ENCODE measurements at regions not wholly inside any gene's neighbourhood (a gene's known extent, or its start where the extent isn't known, plus 50 kb on each side); places are given as distances from the start of the nearest gene placed in this dataset.

DNA sequence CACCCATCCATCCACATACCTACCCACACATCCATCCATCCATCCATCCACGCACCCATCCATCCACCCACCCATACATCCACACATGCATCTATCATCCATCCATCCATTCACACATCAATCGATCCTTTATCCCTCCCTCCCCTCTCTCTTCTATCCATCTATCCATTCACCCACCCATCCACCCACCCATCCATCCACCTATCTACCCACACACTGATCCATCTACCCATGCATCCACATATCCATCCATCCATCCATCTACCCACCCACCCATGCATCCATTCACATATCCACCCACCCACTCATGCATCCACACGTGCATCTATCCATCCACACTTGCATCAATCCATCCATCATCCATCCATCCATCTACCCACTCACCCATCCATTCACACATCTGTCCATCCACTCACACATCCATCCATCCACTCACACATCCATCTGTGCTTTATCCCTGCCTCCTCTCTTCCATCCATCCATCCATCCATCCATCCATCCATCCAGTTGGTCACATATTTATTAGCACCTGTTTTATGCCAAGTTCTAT is 366.1 kb downstream of the CTTN start:
- H3K4me3 Mint-ChIP-seq = no peak overlapping the region
- DNase-seq (no peak), ATAC-seq (no peak)
- POLR2A ChIA-PET = no interaction called here
- Histone ChIP-seq H3K4me3 (ENCODE audit: low read length) (no peak overlapping the region), H3K4me1 (ENCODE audit: control insufficient read depth in 2 of 2, insufficient read depth in 2 of 2, low read length in 2 of 2) (no peaks in the 10 kb centered on the region), H3K27me3 (ENCODE audit: control insufficient read depth in 2 of 2, insufficient read depth in 2 of 2, low read length in 2 of 2) (no peaks in the 10 kb centered on the region), H3K9me3 (ENCODE audit: control insufficient read depth in 2 of 3, low read length in 3 of 3) (peaks cover 0 to 10% (median 0%) of the 10 kb centered on the region in 3 experiments), H3K36me3 (ENCODE audit: control insufficient read depth in 2 of 3, insufficient read depth in 3 of 3, low read length in 3 of 3) (no peaks in the 10 kb centered on the region), H3K27ac (ENCODE audit: low read depth, low read length) (no peak overlapping the region)
- intact Hi-C loops (cut with micrococcal nuclease) = no loop called here
- no peak overlapping the region for H3K27ac Mint-ChIP-seq
- CTCF ChIA-PET = no interaction called here
- H3K27me3 Mint-ChIP-seq = peaks cover 0 to 19% (median 4%) of the 10 kb centered on the region in 5 donors
- H3K9me3 Mint-ChIP-seq = peaks cover 0 to 13% (median 6%) of the 10 kb centered on the region in 11 donors
- H3K36me3 Mint-ChIP-seq = peaks cover 0 to 6% (median 0%) of the 10 kb centered on the region in 5 donors
- H3K4me1 Mint-ChIP-seq = no peaks in the 10 kb centered on the region

DNA sequence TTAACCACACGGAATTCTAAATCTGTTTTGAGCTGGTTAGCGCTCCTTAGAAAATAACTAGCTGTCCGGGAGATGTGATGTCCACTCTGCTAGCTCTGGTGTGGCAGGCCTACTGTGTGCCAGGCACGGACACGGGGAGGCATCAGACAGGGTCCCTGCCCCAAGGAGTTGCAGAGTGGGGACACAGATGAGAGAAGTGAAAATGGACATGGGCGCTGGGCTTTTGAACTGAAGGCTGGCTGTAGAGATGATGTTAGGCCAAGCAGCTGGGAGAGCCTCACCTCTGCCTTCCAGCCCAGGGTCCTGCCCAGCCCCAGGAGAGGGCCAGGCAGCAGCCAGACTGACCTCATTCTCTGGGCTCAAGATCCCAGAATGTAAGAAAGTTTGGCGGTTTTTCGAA is 368.6 kb downstream of the CTTN start:
- H3K27ac ChIP-seq (ENCODE audit: low read depth, low read length) = no peak overlapping the region
- DNase-seq = no peak
- ChIA-PET CTCF (no interaction called here), POLR2A (no interaction called here)
- Mint-ChIP-seq H3K4me1 (no peaks in the 10 kb centered on the region), H3K36me3 (no peaks in the 10 kb centered on the region), H3K27me3 (peaks cover 0 to 13% (median 4%) of the 10 kb centered on the region in 5 donors), H3K27ac (no peak overlapping the region), H3K9me3 (peaks cover 0 to 4% (median 0%) of the 10 kb centered on the region in 11 donors), H3K4me3 (no peak overlapping the region)
- no peak overlapping the region for H3K4me3 ChIP-seq (ENCODE audit: low read length)
- H3K36me3 ChIP-seq (ENCODE audit: control insufficient read depth in 2 of 3, insufficient read depth in 3 of 3, low read length in 3 of 3) = no peaks in the 10 kb centered on the region
- H3K9me3 ChIP-seq (ENCODE audit: control insufficient read depth in 2 of 3, low read length in 3 of 3) = no peaks in the 10 kb centered on the region
- intact Hi-C loops (cut with micrococcal nuclease) = no loop called here
- no peak for ATAC-seq
- no peaks in the 10 kb centered on the region for H3K27me3 ChIP-seq (ENCODE audit: control insufficient read depth in 2 of 2, insufficient read depth in 2 of 2, low read length in 2 of 2)
- no peaks in the 10 kb centered on the region for H3K4me1 ChIP-seq (ENCODE audit: control insufficient read depth in 2 of 2, insufficient read depth in 2 of 2, low read length in 2 of 2)

DNA sequence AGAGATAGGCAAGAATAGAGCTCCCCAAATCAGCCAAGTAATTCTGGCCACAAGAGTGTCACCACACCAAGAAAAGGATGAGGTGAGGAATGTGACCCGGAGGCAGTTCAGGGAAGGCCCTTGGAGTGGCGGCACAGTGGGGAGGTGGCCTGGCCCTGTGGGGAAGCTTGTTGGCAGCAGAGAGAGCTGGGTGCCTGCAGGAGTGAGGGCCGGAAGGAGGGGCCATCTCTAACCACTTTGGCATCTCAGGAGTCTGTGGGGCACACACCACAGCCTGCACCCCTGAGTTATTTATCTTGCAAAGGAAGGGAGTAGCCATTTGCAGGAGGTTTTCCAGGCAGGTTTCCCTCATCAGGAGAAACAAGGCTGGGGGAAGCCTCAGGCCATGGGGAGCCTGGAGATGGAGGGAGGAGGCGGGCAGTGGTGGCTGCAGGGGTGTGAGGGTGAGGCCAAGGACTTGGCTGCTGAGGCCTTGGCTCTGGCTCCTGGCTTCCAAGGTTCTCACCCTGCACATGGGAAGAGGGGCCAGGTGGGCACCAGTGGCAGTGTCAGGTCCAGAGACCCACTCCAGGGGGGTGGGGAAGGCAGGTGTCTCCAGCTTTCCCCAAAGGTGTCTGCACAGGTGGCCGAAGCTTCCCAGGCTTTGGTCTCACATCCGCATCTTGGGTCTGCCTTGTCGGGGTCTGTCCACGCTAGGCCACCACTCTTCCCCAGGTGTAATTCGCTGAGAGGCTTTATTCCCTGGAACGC is 370.2 kb downstream of the CTTN start:
- Histone ChIP-seq H3K27me3 (ENCODE audit: control insufficient read depth in 2 of 2, insufficient read depth in 2 of 2, low read length in 2 of 2) (no peaks in the 10 kb centered on the region), H3K36me3 (ENCODE audit: control insufficient read depth in 2 of 3, insufficient read depth in 3 of 3, low read length in 3 of 3) (no peaks in the 10 kb centered on the region), H3K27ac (ENCODE audit: low read depth, low read length) (no peak overlapping the region), H3K4me3 (ENCODE audit: low read length) (no peak overlapping the region), H3K4me1 (ENCODE audit: control insufficient read depth in 2 of 2, insufficient read depth in 2 of 2, low read length in 2 of 2) (no peaks in the 10 kb centered on the region), H3K9me3 (ENCODE audit: control insufficient read depth in 2 of 3, low read length in 3 of 3) (no peaks in the 10 kb centered on the region)
- no peaks in the 10 kb centered on the region for H3K36me3 Mint-ChIP-seq
- no peaks in the 10 kb centered on the region for H3K4me1 Mint-ChIP-seq
- no peak overlapping the region for H3K27ac Mint-ChIP-seq
- ChIA-PET CTCF (no interaction called here), POLR2A (no interaction called here)
- no peak for ATAC-seq
- no peak for DNase-seq
- peaks cover 0 to 7% (median 4%) of the 10 kb centered on the region in 5 donors for H3K27me3 Mint-ChIP-seq
- H3K9me3 Mint-ChIP-seq = peaks cover 0 to 5% (median 2%) of the 10 kb centered on the region in 11 donors
- intact Hi-C loops (cut with micrococcal nuclease) = no loop called here
- H3K4me3 Mint-ChIP-seq = no peak overlapping the region

DNA sequence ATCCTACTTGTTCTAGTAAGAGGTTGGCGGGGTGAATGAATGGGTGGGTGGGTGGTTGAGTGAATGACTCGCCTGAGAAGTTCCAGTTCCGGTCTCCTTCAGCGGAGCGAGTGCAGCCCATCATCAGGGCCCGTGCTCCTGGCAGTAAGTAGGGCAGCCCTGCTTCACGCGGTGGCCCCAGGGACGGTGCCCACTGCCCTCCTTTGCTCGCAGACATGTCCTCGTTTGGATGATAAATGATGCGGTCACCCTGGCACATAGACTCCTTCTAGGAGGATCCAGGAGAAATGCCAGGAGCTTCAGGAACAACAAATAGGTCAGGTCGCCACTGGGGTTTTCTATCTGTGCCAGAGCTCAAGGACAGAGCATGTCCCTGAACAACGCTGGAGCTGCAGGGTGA is 370.8 kb downstream of the CTTN start:
- no peaks in the 10 kb centered on the region for H3K4me1 Mint-ChIP-seq
- H3K27me3 Mint-ChIP-seq = peaks cover 0 to 7% (median 2%) of the 10 kb centered on the region in 5 donors
- no peaks in the 10 kb centered on the region for H3K27me3 ChIP-seq (ENCODE audit: control insufficient read depth in 2 of 2, insufficient read depth in 2 of 2, low read length in 2 of 2)
- peaks cover 0 to 8% (median 4%) of the 10 kb centered on the region in 11 donors for H3K9me3 Mint-ChIP-seq
- intact Hi-C loops (cut with micrococcal nuclease) = no loop called here
- H3K4me1 ChIP-seq (ENCODE audit: control insufficient read depth in 2 of 2, insufficient read depth in 2 of 2, low read length in 2 of 2) = no peaks in the 10 kb centered on the region
- ATAC-seq = no peak
- H3K4me3 Mint-ChIP-seq = no peak overlapping the region
- H3K27ac Mint-ChIP-seq = no peak overlapping the region
- no peak overlapping the region for H3K27ac ChIP-seq (ENCODE audit: low read depth, low read length)
- POLR2A ChIA-PET = no interaction called here
- H3K36me3 ChIP-seq (ENCODE audit: control insufficient read depth in 2 of 3, insufficient read depth in 3 of 3, low read length in 3 of 3) = no peaks in the 10 kb centered on the region
- CTCF ChIA-PET = no interaction called here
- no peak for DNase-seq
- no peak overlapping the region for H3K4me3 ChIP-seq (ENCODE audit: low read length)
- H3K36me3 Mint-ChIP-seq = no peaks in the 10 kb centered on the region
- no peaks in the 10 kb centered on the region for H3K9me3 ChIP-seq (ENCODE audit: control insufficient read depth in 2 of 3, low read length in 3 of 3)

DNA sequence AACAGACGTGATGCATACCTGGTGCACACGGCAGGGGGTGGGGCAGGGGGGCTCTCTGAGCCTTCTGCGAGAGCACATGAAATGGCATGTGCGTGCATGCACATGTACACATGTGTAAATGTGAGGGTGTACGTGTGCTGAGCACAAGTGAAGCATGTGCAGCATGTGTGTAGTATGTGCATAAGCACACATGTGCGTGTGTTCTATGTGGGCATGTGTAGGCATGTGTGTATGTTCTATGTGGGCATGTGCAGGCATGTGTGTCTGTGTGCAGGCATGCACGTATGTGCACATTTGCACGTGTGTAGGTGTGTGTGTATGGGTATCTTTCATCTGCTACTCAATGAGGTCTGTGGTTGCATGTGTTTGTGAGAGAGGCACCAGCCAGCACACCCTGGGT is 371.2 kb downstream of the CTTN start:
- no peaks in the 10 kb centered on the region for H3K27me3 ChIP-seq (ENCODE audit: control insufficient read depth in 2 of 2, insufficient read depth in 2 of 2, low read length in 2 of 2)
- H3K4me3 ChIP-seq (ENCODE audit: low read length) = no peak overlapping the region
- DNase-seq = no peak
- no peaks in the 10 kb centered on the region for H3K36me3 Mint-ChIP-seq
- intact Hi-C loops (cut with micrococcal nuclease) = no loop called here
- H3K27ac Mint-ChIP-seq = no peak overlapping the region
- no peaks in the 10 kb centered on the region for H3K4me1 ChIP-seq (ENCODE audit: control insufficient read depth in 2 of 2, insufficient read depth in 2 of 2, low read length in 2 of 2)
- H3K36me3 ChIP-seq (ENCODE audit: control insufficient read depth in 2 of 3, insufficient read depth in 3 of 3, low read length in 3 of 3) = no peaks in the 10 kb centered on the region
- CTCF ChIA-PET = no interaction called here
- ATAC-seq = no peak
- POLR2A ChIA-PET = no interaction called here
- H3K27ac ChIP-seq (ENCODE audit: low read depth, low read length) = no peak overlapping the region
- H3K27me3 Mint-ChIP-seq = peaks cover 0 to 7% (median 0%) of the 10 kb centered on the region in 5 donors
- peaks cover 0 to 8% (median 3%) of the 10 kb centered on the region in 11 donors for H3K9me3 Mint-ChIP-seq
- no peaks in the 10 kb centered on the region for H3K9me3 ChIP-seq (ENCODE audit: control insufficient read depth in 2 of 3, low read length in 3 of 3)
- no peaks in the 10 kb centered on the region for H3K4me1 Mint-ChIP-seq
- H3K4me3 Mint-ChIP-seq = no peak overlapping the region

DNA sequence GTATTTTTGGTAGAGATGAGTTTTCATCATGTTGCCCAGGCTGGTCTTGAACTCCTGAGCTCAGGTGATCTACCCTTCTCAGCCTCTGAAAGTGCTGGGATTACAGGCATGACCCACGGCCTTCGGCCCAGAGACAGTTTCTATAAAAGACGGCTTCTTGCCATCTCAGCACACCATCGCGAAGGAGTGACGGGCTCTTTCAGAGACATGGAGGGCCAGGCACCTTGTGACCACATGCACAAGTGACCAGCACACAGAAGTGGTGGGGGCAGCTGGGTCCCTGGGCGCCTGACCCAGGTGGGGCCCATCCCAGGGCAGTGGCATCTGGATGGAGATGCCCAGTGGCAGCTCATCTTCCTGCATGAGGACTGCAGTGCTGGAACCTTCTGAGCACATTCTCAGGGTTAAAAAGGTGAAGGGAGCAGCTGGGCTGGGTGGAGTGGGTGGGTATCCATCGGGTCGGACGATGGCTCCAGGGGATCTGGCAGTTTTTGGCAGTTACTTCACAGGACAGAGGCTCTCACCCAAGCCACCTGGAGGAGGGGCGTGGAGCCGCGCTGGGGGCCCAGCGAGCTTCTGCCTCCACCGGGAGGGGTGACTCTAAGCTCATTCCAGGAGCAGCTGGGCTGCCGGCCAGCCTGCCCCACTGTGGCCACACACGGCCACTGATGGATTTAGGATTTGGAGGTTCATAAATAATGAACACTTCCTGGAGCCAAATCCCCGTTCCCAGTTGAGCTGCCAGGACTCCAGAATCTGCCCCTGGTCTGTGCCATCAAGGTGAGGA is 373.0 kb downstream of the CTTN start:
- CTCF ChIA-PET = no interaction called here
- no peaks in the 10 kb centered on the region for H3K27me3 ChIP-seq (ENCODE audit: control insufficient read depth in 2 of 2, insufficient read depth in 2 of 2, low read length in 2 of 2)
- H3K4me3 ChIP-seq (ENCODE audit: low read length) = no peak overlapping the region
- H3K27ac Mint-ChIP-seq = no peak overlapping the region
- peaks cover 0 to 8% (median 1%) of the 10 kb centered on the region in 11 donors for H3K9me3 Mint-ChIP-seq
- no peaks in the 10 kb centered on the region for H3K9me3 ChIP-seq (ENCODE audit: control insufficient read depth in 2 of 3, low read length in 3 of 3)
- no peak for ATAC-seq
- no peaks in the 10 kb centered on the region for H3K4me1 ChIP-seq (ENCODE audit: control insufficient read depth in 2 of 2, insufficient read depth in 2 of 2, low read length in 2 of 2)
- H3K27ac ChIP-seq (ENCODE audit: low read depth, low read length) = no peak overlapping the region
- H3K4me3 Mint-ChIP-seq = no peak overlapping the region
- no peaks in the 10 kb centered on the region for H3K36me3 ChIP-seq (ENCODE audit: control insufficient read depth in 2 of 3, insufficient read depth in 3 of 3, low read length in 3 of 3)
- DNase-seq = no peak
- no peaks in the 10 kb centered on the region for H3K36me3 Mint-ChIP-seq
- no peaks in the 10 kb centered on the region for H3K4me1 Mint-ChIP-seq
- peaks cover 0 to 7% (median 0%) of the 10 kb centered on the region in 5 donors for H3K27me3 Mint-ChIP-seq
- intact Hi-C loops (cut with micrococcal nuclease) = no loop called here
- POLR2A ChIA-PET = no interaction called here
